GM12878 (cell line): ENCODE measurements at regions not wholly inside any gene's neighbourhood (a gene's known extent, or its start where the extent isn't known, plus 50 kb on each side); places are given as distances from the start of the nearest gene placed in this dataset.

Experiments used
- JUND ChIP-seq: IDR thresholded peaks from 2 replicates; pipeline ENCODE4 v1.6.1; 2012; ENCODE audit warnings: low read depth, mild to moderate bottlenecking, low read length, improper control_type of control experiment, moderate library complexity
- POLR2A ChIP-seq: IDR thresholded peaks from 2 replicates; pipeline ENCODE4 v1.6.1; 2011; ENCODE audit warnings: low read depth, mild to moderate bottlenecking, low read length
- YY1 ChIP-seq: IDR thresholded peaks from 2 replicates; pipeline ENCODE4 v1.6.1; 2011; ENCODE audit warnings: low read depth, mild to moderate bottlenecking, low read length

DNA sequence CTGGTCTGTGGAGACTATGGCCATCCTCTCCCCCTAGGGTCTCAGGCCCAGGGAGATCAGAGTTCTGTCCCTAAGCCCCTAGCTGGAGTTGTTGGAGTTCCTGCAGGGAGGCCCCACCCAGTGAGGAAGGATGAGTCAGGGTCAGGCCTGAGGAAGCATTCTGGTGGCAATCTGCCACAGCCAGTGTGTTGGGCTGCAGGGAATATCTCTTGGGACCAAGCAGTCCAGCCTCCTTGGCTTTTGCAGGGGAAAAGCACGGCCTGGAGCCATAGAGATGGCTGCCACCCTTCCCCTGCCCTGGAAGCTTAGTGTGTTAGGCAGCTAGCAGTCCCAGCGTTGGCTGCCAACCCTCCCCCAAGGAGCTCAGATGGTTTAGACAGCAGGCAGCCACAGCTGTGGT, 202.4 kb downstream of the RTL9 start:
- TF ChIP-seq JUND (no peak), YY1 (no peak), POLR2A (no peak)
